ENCODE measurements at regions not wholly inside any gene's neighbourhood (a gene's known extent, or its start where the extent isn't known, plus 50 kb on each side); places are given as distances from the start of the nearest gene placed in this dataset.

GRCh38 chr4:34643476-34643875 lies 1600.8 kb downstream of the ARAP2 start:
- no peak for DNase-seq (ENCODE audit: low read depth in 3 of 3)

DNA sequence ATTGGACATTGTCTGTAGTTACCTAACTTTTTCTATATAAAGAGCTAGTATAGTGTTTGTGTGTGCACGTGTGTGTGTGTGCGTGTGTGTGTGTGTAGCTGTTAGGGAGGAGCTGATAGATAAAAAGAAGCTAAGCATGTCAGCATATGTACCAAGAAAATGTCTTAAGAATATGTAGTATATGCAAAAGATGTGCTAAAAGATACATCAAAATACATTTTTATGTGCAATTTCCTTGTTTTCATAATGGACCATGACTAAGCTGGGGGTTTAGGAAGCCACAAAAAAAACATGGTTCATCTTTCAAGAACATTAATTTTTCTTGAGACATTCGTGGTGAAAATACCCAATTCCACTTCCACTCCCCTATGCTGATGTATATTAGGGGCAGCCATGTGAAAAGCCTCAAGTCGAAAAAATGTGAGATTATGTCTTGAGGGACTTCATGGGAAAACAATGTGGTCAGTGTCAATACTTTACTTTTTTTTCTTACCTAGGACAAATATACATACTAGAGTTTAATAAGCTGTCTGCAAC lies 1599.7 kb downstream of the ARAP2 start:
- no peak for DNase-seq (ENCODE audit: low read depth in 3 of 3)

DNA sequence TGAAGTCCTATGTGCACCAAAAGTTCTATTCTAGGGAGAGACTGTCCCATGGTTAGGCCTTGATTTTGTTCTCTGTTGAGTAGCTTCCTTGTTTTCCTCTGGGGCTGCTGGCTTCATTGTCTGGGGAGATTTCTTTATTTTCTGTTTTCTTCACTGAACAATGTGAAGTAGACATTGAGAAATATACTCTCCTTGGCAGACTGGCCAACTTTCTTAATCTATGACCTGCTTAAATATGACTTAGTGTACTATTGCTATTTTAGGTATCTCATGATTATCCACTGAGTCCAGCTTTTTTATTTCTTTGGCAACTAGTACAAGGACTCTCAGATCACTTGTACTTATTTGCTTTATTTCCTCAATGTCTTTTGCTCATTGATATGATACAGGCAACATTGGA lies 1594.6 kb downstream of the ARAP2 start:
- no peak for DNase-seq (ENCODE audit: low read depth in 3 of 3)

DNA sequence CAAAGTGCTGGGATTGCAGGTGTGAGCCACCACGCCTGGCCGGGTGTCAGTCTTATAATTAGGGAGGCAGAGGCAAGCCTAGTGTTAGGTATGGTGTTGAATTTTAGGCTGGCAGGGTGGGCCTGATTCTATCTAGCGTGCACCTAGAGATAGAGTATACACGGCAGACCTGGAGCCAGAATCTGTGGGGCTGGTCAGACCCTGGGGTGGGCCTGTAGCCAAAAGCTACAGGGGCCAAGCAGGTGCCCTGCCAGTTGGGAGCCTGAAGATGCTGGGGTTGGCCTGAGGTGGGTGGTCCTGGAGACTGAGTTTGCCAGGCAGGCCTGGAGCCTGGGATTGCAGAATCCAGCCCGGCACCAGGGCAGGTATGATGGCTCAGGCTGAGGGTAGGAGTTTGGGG lies 1580.3 kb downstream of the ARAP2 start:
- no peak for DNase-seq (ENCODE audit: low read depth in 3 of 3)

DNA sequence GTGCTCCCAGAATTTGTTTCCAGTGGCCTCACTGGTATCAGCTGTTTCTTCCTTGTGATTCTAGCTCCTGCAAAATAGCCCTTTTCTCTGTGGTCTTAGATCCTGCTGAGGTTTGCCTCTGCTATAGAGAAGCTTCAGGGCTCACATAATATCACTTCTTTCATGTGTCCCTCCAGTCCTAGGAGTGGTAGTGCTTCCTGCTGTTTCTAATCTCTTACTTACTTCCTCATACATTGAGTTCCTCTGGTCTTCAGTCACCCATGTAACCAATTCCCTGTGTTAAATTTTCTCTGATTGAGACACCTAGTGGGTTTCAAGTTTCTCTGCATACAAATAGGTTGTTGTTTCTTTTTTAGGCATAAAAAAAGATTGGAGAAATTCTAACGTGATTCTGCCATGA lies 1567.9 kb downstream of the ARAP2 start:
- DNase-seq (ENCODE audit: low read depth in 3 of 3), result no peak

- DNase-seq (ENCODE audit: low read depth in 3 of 3), result no peak
Observed at GRCh38 chr4:34678431-34678830, 1565.9 kb downstream of the ARAP2 start.

DNA sequence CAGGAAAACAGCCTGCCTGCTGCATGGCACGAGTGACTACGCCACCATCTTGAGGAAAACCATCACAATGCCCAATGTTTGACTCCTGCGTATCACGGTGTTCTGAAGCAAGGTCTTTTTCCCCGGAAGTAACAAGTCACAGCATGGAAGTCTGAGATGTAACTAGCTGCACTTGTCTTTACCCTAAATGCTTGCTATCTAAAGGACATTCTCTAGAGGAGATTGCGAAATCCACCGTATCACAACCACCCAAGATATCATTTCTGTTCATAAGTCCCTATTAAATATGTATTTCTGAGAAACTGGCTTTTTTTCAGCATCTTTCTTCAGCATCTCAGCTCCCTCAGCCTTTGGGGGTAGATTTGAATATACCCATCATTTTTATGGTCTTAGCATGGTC lies 1565.1 kb downstream of the ARAP2 start:
- no peak for DNase-seq (ENCODE audit: low read depth in 3 of 3)

- DNase-seq (ENCODE audit: low read depth in 3 of 3), result no peak
Observed at GRCh38 chr4:34709564-34709963, 1534.8 kb downstream of the ARAP2 start.

GRCh38 chr4:34718576-34719245 lies 1525.6 kb downstream of the ARAP2 start:
- DNase-seq (ENCODE audit: low read depth in 3 of 3), result no peak

DNA sequence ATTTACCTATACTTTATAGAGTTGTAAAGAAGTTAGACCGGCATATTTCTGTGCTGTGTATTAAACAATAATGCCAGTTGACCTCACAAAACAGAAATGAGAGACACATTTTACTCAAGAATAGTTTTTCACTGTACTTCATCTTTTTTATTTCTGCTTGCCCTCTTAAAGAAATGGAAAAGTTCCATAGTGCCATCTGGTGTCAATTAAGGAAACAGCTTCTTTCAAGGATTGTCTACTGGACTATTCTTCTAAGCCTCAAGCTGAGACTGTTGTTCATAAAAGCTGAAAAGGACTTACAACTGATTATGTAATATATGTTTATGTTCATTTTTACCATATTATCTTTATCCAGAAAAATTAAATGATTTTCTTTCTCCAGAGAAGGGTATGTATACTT lies 1523.7 kb downstream of the ARAP2 start:
- DNase-seq (ENCODE audit: low read depth in 3 of 3), result no peak

DNA sequence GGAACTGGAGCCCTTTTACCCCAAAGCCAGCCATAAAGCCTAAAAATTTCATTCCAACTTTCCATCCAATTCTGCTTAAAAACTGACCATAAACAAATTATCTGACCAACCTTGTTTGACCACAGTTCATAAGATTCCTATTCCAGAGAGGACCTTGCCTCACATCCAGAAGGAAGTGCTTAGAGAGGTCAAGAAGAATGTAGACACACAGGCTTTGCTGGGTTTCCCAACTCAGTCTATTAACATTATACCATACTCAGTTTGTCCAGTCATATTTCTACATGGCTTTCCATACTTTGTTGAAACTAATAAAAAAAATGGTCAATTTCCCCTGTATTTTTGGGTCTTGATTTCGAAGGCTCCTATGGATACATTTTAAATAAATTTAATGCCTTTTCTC lies 1522.5 kb downstream of the ARAP2 start:
- no peak for DNase-seq (ENCODE audit: low read depth in 3 of 3)

DNA sequence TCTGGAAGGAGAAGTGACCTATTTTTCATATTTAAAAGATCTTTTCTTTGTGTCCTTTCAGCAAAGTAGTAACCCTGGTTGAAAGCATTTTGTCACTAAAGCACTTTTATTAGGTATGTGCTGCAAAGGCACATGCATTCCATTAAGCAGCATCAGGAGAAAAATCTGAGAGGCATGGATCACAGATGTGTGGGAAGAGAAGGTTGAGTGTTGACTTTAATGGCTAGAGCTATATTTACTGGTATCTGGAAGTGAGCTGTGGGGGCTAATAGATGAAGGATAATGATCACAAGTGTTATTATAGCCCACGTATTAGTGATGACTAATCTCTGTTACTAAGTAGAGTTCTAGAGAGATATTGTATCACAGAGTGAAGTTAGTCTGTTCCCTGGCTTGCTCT lies 1520.7 kb downstream of the ARAP2 start:
- no peak for DNase-seq (ENCODE audit: low read depth in 3 of 3)

DNA sequence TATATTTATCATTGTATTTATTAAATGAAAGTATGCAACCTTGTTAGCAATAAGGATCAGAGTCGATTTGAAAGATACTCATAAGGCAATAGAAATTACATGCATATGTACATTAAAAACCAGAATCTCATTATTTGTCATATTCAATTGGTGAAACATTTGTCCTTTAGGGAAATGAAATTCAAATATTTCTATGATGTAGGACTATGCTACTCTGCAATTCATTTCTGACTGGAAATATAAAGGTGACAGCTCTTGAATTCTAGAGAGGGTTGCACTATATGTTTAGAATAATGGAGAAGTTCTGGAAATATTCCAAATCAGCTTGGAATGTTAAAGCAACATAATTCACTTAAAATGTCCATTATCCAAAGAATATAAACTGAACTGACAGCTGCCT lies 1519.8 kb downstream of the ARAP2 start:
- DNase-seq (ENCODE audit: low read depth in 3 of 3), result no peak

DNA sequence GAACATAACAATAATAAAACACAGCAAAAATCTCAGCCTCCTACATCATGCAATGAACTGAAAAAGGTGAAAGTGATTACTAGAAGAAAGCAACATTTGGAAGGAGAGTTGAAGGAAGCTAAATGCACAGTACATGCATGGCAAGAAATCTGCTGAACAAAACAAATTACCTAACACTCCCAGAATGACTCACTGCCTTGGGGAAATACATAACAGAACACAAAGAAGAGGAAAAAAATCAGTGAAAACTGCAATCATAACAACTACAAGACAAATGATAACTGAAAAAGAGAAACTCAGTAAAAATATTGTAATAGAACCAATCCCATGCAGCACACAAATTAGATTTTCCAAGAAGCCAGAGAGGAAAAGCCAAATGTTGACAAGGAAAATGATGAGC lies 1513.2 kb downstream of the ARAP2 start:
- DNase-seq (ENCODE audit: low read depth in 3 of 3), result no peak

DNA sequence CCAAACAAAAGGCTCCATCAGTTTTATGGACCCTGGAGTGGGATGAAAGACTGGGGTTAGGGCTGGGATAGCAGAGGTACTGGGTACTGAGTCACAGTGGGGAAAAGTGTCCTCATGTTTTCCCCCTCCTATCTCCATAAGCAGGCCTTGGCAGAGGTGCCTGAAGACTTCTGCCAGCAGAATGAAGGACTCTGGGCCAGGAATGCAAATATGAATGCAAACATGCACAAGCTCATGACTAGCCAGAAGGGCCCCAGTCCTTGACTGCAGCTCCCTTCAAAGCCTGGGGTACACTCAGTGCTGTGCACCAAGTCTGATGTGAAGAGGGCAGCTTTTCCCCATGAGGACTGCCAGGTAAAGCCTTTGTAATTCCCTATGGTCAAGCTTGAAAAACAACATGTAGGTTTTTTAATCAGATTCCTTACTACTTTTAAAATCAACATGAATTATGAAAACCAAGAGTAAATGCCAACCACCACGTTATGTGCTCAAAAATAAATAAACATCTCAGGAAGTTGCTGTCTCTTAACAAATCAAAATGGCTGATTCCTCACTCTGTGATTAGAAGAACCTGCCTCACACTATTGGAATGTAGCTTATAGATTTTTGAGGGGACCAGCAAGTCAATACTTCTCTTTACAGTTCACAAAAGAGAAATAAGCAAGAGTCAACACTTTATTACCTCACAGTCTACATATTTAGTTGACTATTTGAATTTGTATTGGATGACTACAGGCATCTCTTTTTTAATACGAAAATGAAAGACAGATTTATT lies 1512.0 kb downstream of the ARAP2 start:
- DNase-seq (ENCODE audit: low read depth in 3 of 3), result no peak

GRCh38 chr4:34733185-34733941 lies 1511.0 kb downstream of the ARAP2 start:
- no peak for DNase-seq (ENCODE audit: low read depth in 3 of 3)

DNA sequence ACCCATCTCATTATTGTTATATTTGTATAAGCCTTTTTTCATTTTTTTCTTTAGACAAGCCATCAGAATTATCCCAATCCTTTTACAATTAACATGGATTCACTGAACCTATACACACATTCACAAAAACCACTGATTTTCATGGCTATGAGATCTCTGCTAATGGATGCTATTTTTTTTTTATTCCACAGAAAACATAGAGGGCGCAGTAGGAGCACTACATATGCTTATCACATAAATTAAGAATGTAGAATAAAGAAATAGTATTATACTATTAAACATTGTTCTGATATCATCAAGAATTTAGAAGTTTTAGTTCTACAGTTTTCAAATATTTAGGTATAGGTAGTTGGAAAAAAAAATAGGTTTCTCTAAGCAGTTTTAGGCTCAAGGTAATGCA lies 1477.4 kb downstream of the ARAP2 start:
- DNase-seq (ENCODE audit: low read depth in 3 of 3), result no peak

DNA sequence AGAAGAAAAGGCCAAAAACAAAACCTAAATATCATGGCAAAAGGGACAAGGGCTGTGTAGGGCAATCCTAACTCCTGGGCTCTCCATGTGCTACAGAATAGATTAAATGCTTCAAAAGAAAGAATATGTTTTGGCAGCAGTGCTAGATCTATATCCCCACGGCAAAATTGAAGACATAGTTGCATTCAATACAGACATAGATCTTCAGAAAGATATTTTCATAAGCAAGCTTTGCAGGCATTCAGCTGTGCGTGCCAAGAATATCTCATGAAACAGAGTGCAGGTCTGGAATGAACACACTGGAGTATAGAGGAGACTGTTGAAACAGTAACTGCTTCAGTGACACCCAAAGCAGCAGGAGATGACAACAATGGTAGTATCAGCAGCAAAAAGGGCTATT lies 1476.9 kb downstream of the ARAP2 start:
- no peak for DNase-seq (ENCODE audit: low read depth in 3 of 3)

DNA sequence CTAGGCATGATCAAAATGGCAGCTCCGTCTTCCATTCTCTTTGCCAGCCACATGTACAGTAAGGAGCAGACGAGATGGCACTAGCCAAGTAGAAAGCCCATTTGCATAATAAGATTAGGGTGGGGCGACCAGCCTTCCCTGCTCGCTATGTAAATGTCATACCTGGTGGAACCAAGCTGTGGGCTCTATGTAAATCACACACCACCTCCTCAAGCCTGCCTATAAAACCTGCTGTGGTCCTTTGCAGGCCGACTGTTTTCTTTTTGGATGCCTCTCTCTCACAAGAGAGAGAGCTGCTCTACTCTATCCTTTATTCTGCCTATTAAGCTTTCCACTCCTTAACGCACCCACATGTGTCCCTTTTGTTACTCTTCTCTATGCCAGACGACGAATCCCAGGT lies 1472.7 kb downstream of the ARAP2 start:
- no peak for DNase-seq (ENCODE audit: low read depth in 3 of 3)

GRCh38 chr4:34790131-34790530 lies 1454.2 kb downstream of the ARAP2 start:
- no peak for DNase-seq (ENCODE audit: low read depth in 3 of 3)

DNA sequence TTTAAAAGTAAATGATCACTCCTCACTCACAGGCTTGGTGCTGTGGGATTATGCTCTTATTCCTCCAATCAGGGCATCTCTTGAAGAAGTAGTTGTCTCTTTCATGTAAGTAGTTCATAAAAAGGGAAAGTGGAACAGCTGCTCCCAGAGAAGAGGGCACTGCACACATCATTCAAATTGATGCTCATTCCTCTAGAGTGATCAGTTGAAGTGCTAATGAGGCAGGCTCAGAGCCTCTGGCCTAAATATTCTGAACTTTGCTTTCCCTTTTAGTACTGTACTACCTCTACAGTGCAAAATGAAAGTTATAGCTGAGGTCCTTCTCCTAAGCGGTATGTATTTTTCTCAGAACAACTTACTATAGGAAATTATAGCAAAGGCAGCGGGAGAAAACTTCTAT lies 1453.1 kb downstream of the ARAP2 start:
- no peak for DNase-seq (ENCODE audit: low read depth in 3 of 3)

GRCh38 chr4:34800953-34801352 lies 1443.4 kb downstream of the ARAP2 start:
- no peak for DNase-seq (ENCODE audit: low read depth in 3 of 3)

- DNase-seq (ENCODE audit: low read depth in 3 of 3), result no peak
Observed at GRCh38 chr4:34814266-34814665, 1430.0 kb downstream of the ARAP2 start.

Measured in stimulated activated CD4-positive, alpha-beta T cell treated with anti-CD3 and anti-CD28 coated beads, TNF-alpha, amount 100 ng/mL, for 24 hours (primary cell).